ENCODE measurements at regions not wholly inside any gene's neighbourhood (a gene's known extent, or its start where the extent isn't known, plus 50 kb on each side); places are given as distances from the start of the nearest gene placed in this dataset.

DNA sequence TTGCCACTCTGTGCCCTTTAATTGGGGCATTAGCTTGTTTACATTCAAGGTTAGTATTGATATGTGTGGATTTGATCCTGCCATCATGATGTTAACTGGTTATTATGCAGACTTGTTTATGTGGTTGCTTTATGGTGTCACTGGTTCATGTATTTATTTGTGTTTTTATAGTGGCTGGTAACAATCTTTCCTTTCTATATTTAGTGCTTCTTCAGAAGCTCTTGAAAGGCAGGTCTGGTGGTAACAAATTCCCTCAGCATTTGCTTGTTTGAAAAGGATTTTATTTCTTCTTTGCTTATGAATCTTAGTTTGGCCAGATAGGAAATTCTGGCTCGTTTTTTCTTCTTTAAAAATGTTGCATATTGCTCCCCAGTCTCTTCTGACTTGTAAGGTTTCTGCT lies 215.4 kb downstream of the ZC3H11B start:
- no peak for FAIRE-seq

DNA sequence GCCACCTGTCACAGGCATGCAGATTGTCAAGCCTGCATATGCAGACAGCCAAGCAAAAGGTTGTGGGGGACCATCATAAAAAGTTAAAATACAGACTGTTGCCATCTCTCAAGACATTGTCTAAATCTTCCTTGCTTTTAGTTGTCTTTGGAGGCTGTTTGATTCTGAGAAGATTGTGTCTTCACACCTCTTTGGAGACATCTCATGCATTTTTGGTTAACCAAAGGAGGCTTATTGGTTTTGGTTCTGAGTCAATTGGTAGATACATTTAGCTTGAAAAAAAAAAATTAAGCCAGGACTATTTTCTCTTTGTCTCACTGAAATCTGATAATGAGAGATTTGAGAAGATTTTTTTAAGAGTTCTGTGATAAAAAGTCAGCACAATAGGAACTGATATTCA lies 217.6 kb downstream of the LYPLAL1 start:
- no peak for FAIRE-seq

DNA sequence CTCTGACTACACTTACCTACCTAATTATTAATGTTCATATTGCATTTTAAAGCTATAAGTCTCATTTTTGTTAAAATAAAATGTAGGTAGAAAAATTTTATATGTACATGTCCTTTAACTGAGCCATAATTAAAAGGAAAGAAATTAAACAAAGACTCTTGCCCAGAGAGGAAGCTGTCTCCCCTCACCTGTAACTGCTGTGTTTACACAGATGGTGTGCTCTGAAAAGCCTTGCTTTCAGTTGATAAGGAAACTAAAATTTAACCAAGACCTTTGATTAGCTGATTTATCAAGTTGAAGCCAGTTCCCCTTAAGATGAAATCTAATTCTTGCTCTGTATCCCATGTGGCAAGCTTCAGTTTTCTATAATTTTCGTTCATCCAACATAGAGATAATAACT lies 213.5 kb downstream of the LYPLAL1 start:
- FAIRE-seq = peak; percentile 94

DNA sequence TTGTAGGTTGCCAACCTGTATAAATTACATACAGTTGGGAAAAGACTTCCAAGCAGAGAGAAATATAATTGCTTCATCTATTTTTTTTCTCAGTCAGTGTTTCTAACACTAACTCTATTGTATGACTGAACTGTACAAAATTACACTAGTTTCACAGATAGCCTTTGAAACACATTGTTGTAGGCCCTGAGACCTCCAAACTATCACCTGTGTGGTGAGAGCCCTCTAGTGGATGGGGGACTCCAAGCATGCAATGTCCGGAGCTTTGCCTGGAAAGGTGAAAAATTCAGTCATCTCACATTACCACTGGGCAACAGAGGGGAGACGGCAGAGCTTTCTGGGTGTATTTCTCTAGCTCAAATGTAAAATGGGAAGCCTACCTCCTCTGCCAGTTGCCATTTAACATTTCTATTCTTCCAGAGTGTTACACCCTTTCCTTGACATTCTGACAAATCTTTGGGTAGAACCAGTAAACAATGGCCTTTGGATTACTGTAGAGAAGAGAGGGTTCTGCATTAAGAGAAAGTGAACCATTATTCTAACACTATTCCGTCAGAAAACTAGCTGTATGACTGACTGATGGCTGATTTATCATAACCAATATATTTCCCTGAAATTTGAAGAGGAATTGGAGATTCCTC lies 212.2 kb downstream of the LYPLAL1 start:
- peak; percentile 64 for FAIRE-seq

DNA sequence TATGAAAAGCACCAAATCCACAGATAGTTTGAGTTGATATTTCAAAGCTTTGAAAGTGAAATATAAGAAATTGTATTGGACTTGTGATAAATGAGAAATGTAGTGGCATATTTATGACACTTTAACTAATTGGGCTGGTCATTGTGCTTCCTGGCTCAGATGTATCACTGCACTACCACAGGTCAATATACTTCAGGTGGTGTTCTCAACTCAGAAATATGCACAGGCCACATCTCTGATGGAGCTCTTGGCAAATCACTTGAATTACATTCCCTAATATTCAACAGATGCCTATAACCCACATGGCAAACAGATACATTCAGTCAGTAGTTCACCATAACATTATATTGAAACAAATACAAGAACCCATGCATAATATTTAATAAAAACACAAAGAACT lies 209.6 kb downstream of the LYPLAL1 start:
- FAIRE-seq = no peak

DNA sequence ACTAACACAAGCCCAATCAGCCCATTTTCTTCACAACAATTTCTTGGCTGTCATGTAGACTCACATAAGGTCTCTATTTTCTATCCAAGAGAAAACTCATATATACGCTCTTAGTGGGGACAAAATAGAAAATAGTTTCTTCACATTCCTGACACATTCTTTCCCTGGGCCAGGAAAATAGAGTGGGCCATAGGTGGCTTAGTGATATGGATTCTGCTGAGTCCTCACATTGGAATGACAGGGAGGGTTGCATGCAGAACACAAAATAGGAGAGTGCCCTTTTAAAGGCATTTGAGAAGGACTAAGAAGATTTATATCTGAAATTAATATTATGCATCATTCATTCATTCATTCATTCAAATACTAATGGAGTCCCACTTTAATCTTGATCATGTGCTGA lies 207.7 kb downstream of the LYPLAL1 start:
- no peak for FAIRE-seq

DNA sequence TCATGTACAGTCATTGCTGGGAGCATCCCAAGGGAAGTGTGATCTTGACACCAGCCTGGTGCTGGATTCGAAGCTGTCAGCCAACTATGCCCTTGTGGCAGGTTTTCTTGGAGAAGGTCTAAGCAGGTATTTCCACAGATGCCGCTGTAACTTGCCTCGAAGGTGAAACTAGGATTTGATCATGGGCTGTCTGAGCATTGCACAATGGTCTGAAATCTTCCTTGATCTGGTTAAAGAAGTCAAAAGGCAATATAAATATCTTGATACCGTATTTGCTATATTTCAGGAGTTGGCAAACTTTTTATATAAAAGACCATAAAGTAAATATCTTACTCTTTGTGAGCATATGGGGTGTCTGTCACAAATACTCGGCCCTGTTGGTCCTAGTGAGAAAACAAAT lies 206.8 kb downstream of the LYPLAL1 start:
- no peak for FAIRE-seq

DNA sequence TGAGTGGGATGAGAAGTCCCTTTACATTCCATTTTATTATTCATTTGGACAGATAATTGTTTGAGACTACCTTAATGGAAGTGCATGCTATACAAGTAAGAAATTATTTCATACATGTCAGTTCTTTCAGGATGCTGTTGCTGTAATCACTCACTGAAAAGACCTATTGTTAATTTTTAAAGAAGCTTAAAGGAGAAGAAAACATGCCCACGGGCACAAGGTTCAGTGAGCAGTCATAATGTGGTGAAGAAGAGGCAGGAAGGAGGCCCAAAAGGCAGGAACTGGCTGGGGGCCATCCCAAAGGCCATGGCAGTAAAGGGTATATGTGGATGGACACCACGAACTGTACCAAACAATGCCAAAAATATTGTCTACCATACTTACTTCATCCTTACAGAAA lies 206.0 kb downstream of the LYPLAL1 start:
- FAIRE-seq = no peak

DNA sequence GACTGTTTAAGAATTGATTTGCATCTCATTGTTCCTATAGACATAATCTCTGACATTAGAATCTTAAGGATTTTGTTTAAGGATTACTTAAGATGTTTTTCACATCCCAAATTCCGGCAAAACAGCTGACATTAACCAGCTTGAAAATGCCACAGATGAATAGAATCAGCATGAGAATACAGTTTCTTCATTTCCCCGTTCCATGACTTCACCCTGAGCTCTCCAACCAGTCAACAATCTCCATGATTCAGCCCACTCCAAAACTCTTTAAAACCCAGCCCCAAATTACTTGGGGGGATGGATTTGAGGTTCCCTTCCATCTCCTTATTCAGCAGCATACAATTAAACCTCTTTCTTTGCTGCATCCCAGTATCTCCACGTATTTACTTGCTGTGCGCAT lies 201.0 kb downstream of the LYPLAL1 start:
- no peak for FAIRE-seq

DNA sequence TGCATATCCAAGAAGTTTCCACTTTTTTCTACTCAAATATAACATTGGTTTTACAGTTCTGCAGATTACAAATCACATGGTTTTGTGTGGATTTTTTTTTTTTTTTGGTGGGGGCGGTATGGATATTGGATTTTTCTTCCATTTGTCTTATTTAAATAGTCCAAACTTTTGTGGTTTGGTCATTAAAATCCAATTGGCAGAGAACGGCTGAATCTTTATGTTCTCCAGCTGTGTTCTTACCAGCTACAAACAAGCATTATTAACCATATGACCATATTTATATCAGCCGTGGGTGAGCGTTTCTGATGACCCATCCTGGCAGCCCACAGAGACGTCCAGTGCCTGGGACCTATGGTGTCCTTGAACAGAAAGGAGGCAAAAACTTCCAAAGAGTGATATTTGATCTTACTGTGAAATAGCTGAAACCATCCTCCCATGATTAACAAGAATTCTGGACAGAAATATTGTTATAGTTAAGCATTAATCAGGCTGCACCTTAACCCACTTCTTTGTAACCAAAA lies 200.4 kb downstream of the LYPLAL1 start:
- FAIRE-seq = no peak

DNA sequence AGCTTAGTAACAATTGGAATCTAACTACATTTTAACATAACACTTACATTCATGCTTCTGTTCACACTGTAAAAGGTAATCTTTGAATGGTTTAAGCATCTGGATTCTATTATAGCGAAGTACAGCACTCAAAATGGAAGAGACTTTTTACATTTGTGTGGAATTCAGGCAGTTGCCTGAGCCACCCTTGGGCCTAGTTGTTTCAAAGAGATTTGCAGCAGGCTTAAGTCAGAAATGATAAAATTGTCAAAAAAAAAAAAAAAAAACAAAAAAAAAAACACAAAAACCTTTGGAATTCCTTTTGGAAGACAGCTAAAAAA lies 199.9 kb downstream of the LYPLAL1 start:
- no peak for FAIRE-seq

DNA sequence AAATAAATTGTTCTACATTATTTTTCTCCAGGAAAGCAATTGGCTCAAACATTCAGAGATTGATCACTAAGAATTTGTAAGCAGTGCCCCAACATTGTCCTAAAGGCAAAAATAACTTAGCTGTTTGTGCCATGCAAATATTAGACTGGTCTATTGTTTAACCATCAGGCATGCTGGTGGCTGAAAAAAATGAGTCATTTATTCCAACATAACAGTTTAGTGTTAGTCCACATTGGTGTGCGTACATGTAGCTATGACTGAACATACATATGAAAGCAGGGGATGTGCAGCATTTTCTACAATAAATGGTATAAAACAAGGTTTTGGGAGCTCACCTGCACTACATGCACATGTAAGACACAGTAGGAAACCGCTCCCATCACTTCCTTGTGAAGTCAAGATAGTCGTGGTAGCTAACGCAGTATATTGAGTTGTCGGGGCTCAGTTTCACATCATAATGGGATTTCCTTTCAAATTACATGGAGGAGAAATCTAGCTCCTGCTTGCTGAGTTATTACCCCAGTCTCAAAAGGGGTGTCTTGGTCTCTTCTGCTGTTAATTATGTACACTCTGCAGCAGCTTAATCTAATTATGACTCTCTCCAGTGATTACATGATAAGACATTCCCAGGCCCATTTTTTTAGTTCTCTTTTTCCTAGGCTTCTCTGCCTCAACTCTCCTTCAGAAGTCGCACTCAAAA lies 199.4 kb downstream of the LYPLAL1 start:
- no peak for FAIRE-seq

DNA sequence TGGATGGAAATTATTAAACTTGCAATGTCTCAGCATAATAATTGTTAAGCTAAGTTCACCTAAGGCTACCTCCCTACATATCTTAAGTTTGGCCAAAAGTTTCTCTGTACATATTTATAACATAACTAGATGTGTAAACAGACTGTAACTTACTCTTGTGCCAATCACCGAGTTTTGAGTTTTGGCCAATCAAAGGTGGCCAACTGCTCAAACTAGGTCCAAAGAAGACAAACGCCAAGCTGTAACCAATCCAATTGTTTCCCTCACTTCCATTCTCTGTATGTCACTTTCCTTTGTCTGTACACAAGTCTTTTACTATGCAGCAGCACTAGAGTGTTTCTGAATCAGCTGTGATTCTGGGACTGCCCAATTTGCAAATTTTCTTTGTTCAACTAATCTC lies 197.8 kb downstream of the LYPLAL1 start:
- FAIRE-seq = no peak

DNA sequence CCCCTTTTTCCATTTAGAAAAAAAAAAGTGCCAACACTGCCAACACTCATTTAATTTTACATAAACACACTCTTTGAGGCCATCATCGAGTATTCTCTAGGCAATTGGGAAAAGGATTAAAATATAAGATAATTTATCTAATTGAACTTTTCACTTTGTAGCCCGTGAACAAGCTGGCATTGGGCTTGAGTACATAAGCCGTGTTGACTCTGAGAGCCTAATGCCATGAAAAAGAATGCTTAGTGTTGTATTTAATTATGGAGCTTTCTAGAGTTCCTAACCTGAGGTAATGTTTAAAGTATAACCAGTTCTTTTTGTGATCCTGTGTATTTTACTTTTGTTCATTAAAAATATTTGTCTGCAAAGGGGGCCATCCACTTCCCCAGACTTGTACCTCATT lies 193.8 kb downstream of the LYPLAL1 start:
- FAIRE-seq = peak; percentile 78

DNA sequence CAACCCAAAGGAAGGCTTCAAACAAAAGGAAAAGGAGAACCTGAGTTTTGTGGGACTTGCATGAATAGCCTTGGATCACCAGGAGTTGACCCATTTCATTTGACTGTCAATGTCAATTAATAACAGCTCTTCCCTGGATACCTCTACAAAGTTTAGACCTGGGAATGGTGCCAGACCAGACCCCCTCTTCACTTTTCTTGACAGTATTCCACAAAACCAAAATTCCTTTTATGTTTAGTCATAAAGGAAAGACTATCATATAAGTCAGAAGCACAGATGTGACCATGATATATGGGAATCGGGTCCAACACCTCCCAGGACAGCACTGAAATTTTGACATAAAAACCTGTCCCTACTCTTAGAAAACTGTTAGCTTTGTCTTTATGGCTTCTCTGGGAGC lies 191.8 kb downstream of the LYPLAL1 start:
- no peak for FAIRE-seq

DNA sequence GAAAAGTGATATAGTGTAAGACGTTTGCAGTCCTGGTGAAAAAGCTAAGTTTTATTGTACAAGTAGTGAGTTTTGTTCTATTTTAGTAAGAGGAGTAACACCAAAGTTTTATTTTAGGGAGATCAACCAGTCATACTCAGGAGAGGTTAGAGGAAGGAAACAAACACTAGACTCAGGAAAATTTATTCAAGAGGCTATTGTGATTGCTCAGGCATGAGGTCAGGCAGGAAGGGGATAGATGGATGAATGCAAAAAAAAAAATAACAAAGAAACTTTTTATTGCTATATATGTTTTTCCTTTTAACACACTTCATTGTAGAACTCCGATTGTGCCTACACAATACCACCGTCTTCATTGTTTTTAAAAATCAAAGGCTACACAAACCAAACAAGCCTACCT lies 189.0 kb downstream of the LYPLAL1 start:
- no peak for FAIRE-seq

DNA sequence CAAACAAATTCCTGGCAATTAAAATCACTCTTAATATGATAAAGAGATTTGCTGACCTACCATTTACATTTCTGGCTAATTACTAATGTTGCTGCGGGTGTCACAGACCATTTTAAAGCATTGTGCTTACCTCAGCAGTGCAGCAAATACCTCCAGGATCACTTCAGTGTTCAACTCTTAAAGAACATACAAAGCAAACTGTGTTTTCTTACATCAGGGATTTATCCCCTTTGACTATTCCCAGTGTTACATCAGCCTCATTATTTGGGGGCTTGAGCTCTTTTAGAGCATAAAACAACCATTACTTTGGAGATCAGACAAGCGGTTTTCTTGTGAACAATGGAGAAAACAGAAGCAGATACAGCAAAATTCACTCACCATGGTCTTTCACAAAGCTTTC lies 185.4 kb downstream of the LYPLAL1 start:
- FAIRE-seq = no peak

DNA sequence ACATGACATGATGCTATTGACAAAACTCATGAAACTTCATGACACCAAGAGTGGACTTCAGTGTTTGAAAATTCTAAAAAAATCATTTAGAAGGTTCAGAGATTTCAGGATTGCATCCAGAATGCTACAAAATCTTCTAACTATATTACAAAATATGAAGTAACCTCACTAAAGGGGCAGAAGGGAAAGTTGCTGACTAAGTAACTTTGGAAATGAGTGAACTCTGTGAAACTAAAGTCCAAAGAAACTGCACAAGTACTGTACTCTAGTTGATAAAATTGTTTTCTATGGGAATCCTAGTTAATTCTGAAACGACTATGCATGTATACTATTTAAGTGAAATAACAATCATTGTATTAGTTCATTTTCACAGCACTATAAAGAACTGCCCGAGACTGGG lies 184.4 kb downstream of the LYPLAL1 start:
- FAIRE-seq = no peak

DNA sequence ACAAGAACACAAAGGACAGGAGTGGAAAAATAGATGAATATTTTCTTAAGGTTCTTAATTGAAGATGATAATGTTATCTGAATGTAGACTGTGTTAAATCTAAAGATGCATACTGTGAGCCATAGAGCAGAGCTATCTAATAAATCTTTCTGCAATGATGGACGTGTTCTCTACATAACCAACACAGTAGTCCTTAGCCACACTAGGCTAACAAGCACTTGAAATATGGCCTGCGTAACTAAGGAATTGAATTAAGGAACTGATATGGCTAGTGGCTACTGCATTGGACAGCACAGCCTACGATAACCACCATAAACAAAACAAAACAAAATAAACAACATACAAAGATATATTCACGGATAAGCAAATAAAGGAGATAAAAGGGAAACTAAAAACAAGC lies 181.3 kb downstream of the LYPLAL1 start:
- no peak for FAIRE-seq

DNA sequence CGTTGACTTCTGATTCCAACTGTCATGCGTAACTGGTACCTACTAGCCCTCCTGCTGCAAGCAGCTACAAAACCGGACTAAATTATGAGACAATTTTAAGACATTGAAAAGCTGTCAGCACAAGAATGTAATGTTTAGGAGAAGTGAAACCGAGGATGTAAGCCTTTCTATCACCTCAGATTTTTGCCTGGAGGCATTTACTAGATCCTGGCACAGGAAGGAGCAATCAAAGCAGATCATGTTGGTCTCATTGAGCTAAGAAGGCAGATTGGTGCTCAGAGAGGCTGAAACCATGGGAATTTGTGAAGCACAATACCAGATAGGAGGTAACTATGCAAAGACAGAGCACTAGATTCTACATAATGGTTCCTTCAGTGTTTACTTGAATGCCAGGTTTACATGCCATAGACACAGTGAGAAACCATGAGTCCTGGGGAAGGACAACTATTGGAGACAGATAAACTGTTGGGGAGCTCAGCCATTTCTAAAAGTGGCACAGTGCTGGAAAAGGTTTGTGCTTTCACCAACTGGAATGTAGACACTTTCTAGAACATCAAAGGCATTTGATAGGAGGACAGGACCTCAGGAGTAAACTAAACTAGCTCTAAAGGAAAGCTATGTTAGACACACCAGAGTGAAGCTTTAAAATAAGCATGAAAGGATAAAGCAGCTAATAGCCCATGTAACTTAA lies 179.4 kb downstream of the LYPLAL1 start:
- FAIRE-seq = no peak

DNA sequence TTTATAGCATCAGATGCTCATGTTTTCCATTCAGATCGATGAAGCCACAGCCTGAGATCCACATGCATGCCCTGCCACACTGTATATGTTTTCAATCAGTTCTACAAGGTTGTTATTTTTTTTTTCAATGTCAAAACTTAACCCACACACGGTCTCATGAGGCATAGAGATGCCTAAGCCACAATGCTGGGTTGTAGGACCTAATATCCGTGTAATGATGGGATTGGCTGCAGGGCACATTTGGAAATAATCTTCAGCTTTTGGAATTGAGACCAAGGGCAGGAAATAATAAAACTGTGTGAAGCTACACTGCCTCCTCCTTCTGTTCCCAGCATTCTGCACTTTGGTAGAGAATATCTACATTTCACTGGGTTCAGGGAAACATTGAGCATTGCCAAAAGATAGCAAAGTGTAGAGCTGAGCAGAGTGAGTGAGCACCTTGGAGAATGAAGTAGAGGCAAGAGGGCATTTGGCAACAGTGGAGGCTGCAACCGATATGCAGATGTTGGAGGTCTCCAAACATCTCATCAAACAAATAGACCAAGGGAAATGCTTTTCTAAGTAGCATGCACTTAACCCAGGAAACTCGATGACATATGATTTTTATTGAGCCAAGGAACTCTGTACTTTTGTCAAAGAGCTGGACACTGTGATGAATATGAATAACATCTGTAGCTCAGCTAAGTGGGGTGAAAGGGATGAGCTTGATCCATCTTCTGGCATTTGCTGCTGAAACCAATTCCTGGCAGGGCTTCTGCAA lies 176.7 kb downstream of the LYPLAL1 start:
- no peak for FAIRE-seq

DNA sequence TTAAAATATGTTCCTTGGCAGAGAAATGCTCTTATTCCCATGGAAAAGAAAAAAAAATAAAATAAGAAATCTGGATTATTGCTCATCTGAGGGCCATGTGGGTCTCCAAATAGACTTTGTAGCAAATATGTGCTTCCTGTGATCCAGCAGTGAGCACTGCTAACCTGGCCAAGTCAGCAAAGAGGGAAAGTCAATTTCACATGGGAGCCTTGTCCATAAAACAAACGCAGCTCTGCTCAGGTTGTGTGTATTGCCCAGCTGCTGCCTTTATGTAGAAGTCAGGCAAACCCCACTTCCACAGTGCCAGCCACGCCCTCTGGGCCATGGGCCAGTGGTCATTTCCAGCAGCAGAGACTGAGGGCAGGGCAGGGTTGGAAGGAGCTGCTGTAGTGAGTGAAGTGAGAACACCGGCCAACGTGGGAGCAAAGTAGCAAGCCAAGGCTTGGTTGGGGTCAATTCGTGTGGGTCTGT lies 174.3 kb downstream of the LYPLAL1 start:
- no peak for FAIRE-seq

DNA sequence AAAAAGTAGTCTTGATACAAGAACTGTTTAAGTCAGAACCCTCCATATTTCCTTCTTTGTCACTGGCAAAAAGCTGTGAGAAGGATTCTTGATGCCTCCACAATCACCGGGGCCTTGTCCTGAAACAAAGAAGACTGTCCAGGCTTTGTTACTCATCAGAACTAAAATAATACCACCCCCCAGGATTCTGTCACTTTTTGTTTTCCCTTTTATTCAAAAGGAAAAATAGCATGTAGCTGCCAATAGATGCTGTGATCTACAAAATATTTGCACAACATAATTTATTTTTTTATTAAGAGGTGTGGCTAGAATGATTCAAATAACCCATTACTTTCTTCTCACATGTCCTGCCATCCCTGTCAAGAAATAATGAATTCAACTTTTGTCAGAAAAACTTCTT lies 173.7 kb downstream of the LYPLAL1 start:
- no peak for FAIRE-seq

DNA sequence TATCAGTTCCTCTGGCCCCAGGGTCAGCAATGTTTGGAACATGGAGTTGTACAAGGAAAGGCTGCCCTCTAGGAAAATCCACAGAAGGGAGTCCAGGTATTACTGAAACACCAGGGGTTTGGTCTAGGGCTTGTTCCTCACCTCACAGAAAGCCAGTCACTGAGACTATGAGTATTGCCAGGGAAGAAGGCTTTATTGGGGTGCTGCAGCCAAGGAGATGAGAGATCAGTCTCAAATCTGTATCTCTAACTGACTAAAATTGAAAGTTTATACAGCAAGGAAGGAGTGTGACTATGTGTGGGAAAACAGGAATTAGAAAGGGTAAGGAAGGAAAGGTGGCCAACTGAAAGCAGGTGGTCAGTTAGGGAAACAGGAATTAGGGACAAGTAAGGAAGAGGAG lies 172.3 kb downstream of the LYPLAL1 start:
- FAIRE-seq = no peak
